ENCODE measurements at regions not wholly inside any gene's neighbourhood (a gene's known extent, or its start where the extent isn't known, plus 50 kb on each side); places are given as distances from the start of the nearest gene placed in this dataset.

GRCh38 chr11:24375931-24376330 lies 120.9 kb upstream of the LUZP2 start:
- H3K9me3 ChIP-seq (ENCODE audit: low read depth): no peaks in the 10 kb centered on the region
- H3K9ac ChIP-seq: no peak overlapping the region
- H3K4me1 ChIP-seq (ENCODE audit: insufficient read depth): no peaks in the 10 kb centered on the region
- H3K9me2 ChIP-seq (ENCODE audit: insufficient read depth): no peaks in the 10 kb centered on the region
- H3K4me3 ChIP-seq: no peak overlapping the region
- no peak overlapping the region for H2AFZ ChIP-seq
- in situ Hi-C loops (cut with MboI): loop anchor here (25.0 kb wide), 2 partner anchors 539 to 1264 kb away; no protein-coding TSS in a partner anchor
- WGBS, 2 experiments (ENCODE audit: low coverage in 1 of 2, low lambda C conversion rate in 2 of 2, missing lambda C conversion rate in 2 of 2): 50 to 53% methylated on average over 3 of the region's 3 CpGs
- DNase-seq: no peak
- no peaks in the 10 kb centered on the region for H4K20me1 ChIP-seq (ENCODE audit: insufficient read depth)
- H3K79me2 ChIP-seq (ENCODE audit: insufficient read depth): no peaks in the 10 kb centered on the region
- TF ChIP-seq EZH2 (IDR thresholded peaks at IDR 0.05; ENCODE audit: insufficient read depth, poor library complexity, severe bottlenecking) (no peak), EZH2phosphoT487 (IDR thresholded peaks at IDR 0.05; ENCODE audit: insufficient read depth, low read depth) (no peak)
- H3K27me3 ChIP-seq (replicated peaks; ENCODE audit: insufficient read depth): no peaks in the 10 kb centered on the region
- no peak overlapping the region for H3K27ac ChIP-seq
- H3K4me2 ChIP-seq (ENCODE audit: unreplicated experiment): no peak overlapping the region
- no peaks in the 10 kb centered on the region for H3F3A ChIP-seq (ENCODE audit: insufficient read depth)
- H3K36me3 ChIP-seq (ENCODE audit: low read depth): no peaks in the 10 kb centered on the region

DNA sequence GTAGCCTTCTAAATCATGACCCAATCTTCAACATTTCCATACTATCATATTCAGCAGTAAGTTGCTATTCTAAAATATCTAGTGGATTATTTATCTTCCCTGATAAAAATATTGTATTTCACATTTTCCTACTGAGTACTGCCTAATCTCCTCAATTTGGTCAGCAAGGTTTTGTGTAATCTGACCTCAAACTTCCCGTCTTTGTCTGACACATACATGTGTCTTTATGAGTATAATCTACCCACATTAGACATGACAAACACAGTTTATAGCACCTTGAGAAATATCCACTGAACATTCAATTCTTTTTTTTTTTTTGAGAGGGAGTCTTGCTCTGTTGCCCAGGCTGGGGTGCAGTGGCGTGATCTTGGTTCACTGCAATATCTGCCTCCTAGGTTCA lies 113.7 kb upstream of the LUZP2 start:
- no peaks in the 10 kb centered on the region for H3F3A ChIP-seq (ENCODE audit: insufficient read depth)
- no peaks in the 10 kb centered on the region for H4K20me1 ChIP-seq (ENCODE audit: insufficient read depth)
- TF ChIP-seq EZH2phosphoT487 (IDR thresholded peaks at IDR 0.05; ENCODE audit: insufficient read depth, low read depth) (no peak), EZH2 (IDR thresholded peaks at IDR 0.05; ENCODE audit: insufficient read depth, poor library complexity, severe bottlenecking) (no peak)
- no peak overlapping the region for H3K9ac ChIP-seq
- no peaks in the 10 kb centered on the region for H3K27me3 ChIP-seq (replicated peaks; ENCODE audit: insufficient read depth)
- in situ Hi-C loops (cut with MboI): loop anchor here (25.0 kb wide), 2 partner anchors 546 to 1271 kb away; no protein-coding TSS in a partner anchor
- DNase-seq: no peak
- no peak overlapping the region for H3K4me3 ChIP-seq
- no peaks in the 10 kb centered on the region for H3K9me2 ChIP-seq (ENCODE audit: insufficient read depth)
- H3K4me2 ChIP-seq (ENCODE audit: unreplicated experiment): no peak overlapping the region
- 37 to 53% methylated on average over 2 of the region's 2 CpGs for WGBS, 2 experiments (ENCODE audit: low coverage in 1 of 2, low lambda C conversion rate in 2 of 2, missing lambda C conversion rate in 2 of 2)
- H3K4me1 ChIP-seq (ENCODE audit: insufficient read depth): no peaks in the 10 kb centered on the region
- no peaks in the 10 kb centered on the region for H3K9me3 ChIP-seq (ENCODE audit: low read depth)
- H3K36me3 ChIP-seq (ENCODE audit: low read depth): no peaks in the 10 kb centered on the region
- H3K27ac ChIP-seq: no peak overlapping the region
- no peaks in the 10 kb centered on the region for H3K79me2 ChIP-seq (ENCODE audit: insufficient read depth)
- no peak overlapping the region for H2AFZ ChIP-seq

DNA sequence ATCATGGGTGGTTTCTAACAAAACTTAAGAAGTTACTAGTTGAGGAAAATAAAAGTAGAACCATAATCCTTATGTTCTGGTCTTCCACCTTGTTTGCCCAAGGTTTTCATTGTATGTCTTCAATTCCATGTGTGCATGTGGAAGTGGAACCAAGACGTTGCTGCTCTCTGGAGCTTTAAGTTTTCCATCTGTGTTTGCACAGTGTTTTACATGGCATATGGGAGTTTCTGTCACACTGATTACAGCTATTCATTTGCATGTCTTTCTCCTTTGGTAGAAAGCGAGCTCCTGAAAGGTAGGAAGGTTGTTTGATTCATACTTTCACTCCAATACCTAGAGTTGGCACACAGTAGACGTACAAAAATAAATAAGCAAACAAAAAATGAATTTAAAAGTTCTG lies 112.6 kb upstream of the LUZP2 start:
- no peaks in the 10 kb centered on the region for H3K79me2 ChIP-seq (ENCODE audit: insufficient read depth)
- no peak overlapping the region for H3K9ac ChIP-seq
- no peak overlapping the region for H3K4me2 ChIP-seq (ENCODE audit: unreplicated experiment)
- in situ Hi-C loops (cut with MboI): loop anchor here (25.0 kb wide), 2 partner anchors 547 to 1272 kb away; no protein-coding TSS in a partner anchor
- H3K27ac ChIP-seq: no peak overlapping the region
- no peak overlapping the region for H3K4me3 ChIP-seq
- H3K4me1 ChIP-seq (ENCODE audit: insufficient read depth): no peaks in the 10 kb centered on the region
- H3K9me3 ChIP-seq (ENCODE audit: low read depth): no peaks in the 10 kb centered on the region
- no peak for DNase-seq
- no peaks in the 10 kb centered on the region for H4K20me1 ChIP-seq (ENCODE audit: insufficient read depth)
- H3K9me2 ChIP-seq (ENCODE audit: insufficient read depth): no peaks in the 10 kb centered on the region
- no peaks in the 10 kb centered on the region for H3K27me3 ChIP-seq (replicated peaks; ENCODE audit: insufficient read depth)
- TF ChIP-seq EZH2phosphoT487 (IDR thresholded peaks at IDR 0.05; ENCODE audit: insufficient read depth, low read depth) (no peak), EZH2 (IDR thresholded peaks at IDR 0.05; ENCODE audit: insufficient read depth, poor library complexity, severe bottlenecking) (no peak)
- H3F3A ChIP-seq (ENCODE audit: insufficient read depth): no peaks in the 10 kb centered on the region
- no peaks in the 10 kb centered on the region for H3K36me3 ChIP-seq (ENCODE audit: low read depth)
- 11 to 17% methylated on average over 3 of the region's 3 CpGs for WGBS, 2 experiments (ENCODE audit: low coverage in 1 of 2, low lambda C conversion rate in 2 of 2, missing lambda C conversion rate in 2 of 2)
- H2AFZ ChIP-seq: no peak overlapping the region

DNA sequence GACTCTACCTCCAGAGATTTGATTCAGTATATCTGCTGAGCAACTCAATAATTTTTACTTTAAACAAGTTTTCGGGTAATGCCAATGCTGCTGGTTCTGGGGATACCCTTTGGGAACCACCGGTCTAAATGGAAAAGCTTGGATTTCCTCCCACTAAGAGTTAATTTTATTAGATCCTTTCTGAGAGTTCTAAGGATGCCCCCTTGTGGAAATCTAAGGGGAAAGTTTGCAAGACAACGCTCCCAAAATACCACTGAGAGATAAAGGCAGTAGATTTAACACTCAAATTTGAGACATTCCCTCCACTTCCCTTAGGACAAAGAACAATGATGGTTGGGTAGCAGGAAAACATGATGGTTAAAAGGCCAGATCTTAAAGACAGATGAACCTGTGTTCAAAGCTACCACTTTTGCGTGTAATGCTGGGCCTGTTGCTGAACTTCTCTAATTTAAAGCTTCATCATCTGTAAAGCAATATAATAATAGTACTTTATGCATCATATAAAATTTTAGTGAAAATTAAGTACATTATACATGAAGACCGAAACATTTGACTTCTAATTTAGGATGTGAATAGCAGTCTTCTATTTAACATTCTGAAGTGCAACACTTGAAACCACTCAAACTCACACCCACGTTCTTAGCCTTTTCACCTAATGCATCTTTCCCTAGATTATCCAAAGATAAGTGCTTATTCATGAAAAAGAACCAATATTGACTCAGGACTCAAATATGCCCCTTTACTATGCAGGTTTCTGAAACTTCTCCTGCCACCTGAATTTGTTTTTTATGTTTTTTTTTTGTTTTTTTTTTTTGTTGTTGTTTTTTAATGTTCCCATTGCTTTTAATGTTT lies 110.1 kb upstream of the LUZP2 start:
- in situ Hi-C loops (cut with MboI): loop anchor here (25.0 kb wide), 2 partner anchors 549 to 1274 kb away; no protein-coding TSS in a partner anchor
- 29 to 31% methylated on average over 6 of the region's 6 CpGs for WGBS, 2 experiments (ENCODE audit: low coverage in 1 of 2, low lambda C conversion rate in 2 of 2, missing lambda C conversion rate in 2 of 2)

More for the DNA sequence above, 110.1 kb upstream of the LUZP2 start:
- TF ChIP-seq EZH2phosphoT487 (IDR thresholded peaks at IDR 0.05; ENCODE audit: insufficient read depth, low read depth) (no peak), EZH2 (IDR thresholded peaks at IDR 0.05; ENCODE audit: insufficient read depth, poor library complexity, severe bottlenecking) (no peak)
- Histone ChIP-seq H3K36me3 (ENCODE audit: low read depth) (no peaks in the 10 kb centered on the region), H3F3A (ENCODE audit: insufficient read depth) (no peaks in the 10 kb centered on the region), H3K9me3 (ENCODE audit: low read depth) (no peaks in the 10 kb centered on the region), H3K9me2 (ENCODE audit: insufficient read depth) (no peaks in the 10 kb centered on the region), H3K27ac (no peak overlapping the region), H3K27me3 (replicated peaks; ENCODE audit: insufficient read depth) (no peaks in the 10 kb centered on the region), H3K4me3 (no peak overlapping the region), H3K79me2 (ENCODE audit: insufficient read depth) (no peaks in the 10 kb centered on the region), H2AFZ (no peak overlapping the region), H3K9ac (no peak overlapping the region), H3K4me2 (ENCODE audit: unreplicated experiment) (no peak overlapping the region), H3K4me1 (ENCODE audit: insufficient read depth) (no peaks in the 10 kb centered on the region), H4K20me1 (ENCODE audit: insufficient read depth) (no peaks in the 10 kb centered on the region)
- peak; percentile 65 for DNase-seq

Data from GM23248 (cell line).